Large intestine (tissue), 3 donors: ENCODE measurements at regions not wholly inside any gene's neighbourhood (a gene's known extent, or its start where the extent isn't known, plus 50 kb on each side); places are given as distances from the start of the nearest gene placed in this dataset.

ENCODE experiments used
- DNase-seq, 2 donors: peaks; one replicate each; pipeline versions ENCODE4 v3.0.0 to v3.0.0-alpha.2; 2013
- H3K27ac ChIP-seq: one replicate; pipeline ENCODE4 v1.5.1; 2013; ENCODE audit warnings: low read length
- H3K27me3 ChIP-seq: 2 replicates; pipeline ENCODE4 v1.6.1; 2013; ENCODE audit warnings: low read length; ENCODE audit not compliant: control insufficient read depth, insufficient read depth
- H3K36me3 ChIP-seq: 2 replicates; pipeline ENCODE4 v1.6.1; 2013; ENCODE audit warnings: low read length; ENCODE audit not compliant: control insufficient read depth, insufficient read depth
- H3K4me1 ChIP-seq: one replicate; pipeline ENCODE4 v1.6.1; 2013; ENCODE audit warnings: low read length; ENCODE audit not compliant: control insufficient read depth, insufficient read depth
- H3K4me3 ChIP-seq: one replicate; pipeline ENCODE4 v1.5.1; 2013; ENCODE audit warnings: low read length
- H3K9me3 ChIP-seq: one replicate; pipeline ENCODE4 v1.6.1; 2013; ENCODE audit warnings: mild to moderate bottlenecking, low read depth, low read length, moderate library complexity; ENCODE audit not compliant: control insufficient read depth
- WGBS: methylation state at CpG from one replicate; pipeline ENCODE4 v1.1.5; 2013; ENCODE audit warnings: low lambda C conversion rate; ENCODE audit not compliant: insufficient coverage; 5-methylcytosine and 5-hydroxymethylcytosine counted together

DNA sequence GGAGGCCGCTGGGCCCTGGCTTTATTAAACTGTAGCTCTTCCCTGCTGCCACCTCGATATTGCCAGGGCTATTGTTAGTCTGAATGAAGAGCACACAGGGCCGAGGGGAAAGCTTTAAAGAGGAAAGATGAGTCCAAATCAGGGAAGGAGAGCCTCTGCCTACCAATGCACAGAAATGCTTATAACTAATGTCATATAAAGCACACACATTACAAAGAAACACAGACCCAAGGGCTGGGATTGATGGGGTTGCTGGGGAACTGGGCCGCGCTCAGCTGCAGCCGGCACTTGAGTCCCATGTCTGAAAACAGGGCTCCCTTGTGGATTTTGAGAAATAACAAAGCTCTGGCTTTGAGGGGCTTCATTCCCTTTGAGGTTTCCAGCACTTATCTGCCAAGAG is 232.6 kb downstream of the CD83 start:
- Histone ChIP-seq H3K27me3 (no peaks in the 10 kb centered on the region), H3K4me3 (no peak overlapping the region), H3K4me1 (no peaks in the 10 kb centered on the region), H3K27ac (no peak overlapping the region), H3K9me3 (no peaks in the 10 kb centered on the region), H3K36me3 (no peaks in the 10 kb centered on the region)
- WGBS, result no CpG with 5 or more reads among the region's 6 CpGs
- DNase-seq, result no peak

DNA sequence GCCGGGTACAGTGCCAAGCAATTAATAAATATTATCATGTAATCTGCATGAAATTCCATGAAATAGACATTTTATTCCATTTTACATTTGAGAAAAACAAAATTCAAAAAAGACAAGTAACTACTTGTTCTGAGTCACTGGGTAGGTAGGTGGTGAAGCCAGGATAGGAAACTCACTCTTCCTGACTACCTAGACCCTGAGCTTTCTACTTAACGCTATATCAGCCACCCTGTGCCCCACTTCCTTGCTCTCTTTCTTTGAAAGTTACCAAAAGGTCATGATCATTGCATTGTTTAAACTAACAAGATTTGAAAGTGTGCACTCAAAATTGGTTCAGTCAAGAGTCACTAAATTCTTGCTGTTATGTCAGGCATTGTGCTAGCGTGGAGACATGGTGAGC is 235.7 kb downstream of the CD83 start:
- Histone ChIP-seq H3K36me3 (no peaks in the 10 kb centered on the region), H3K9me3 (no peaks in the 10 kb centered on the region), H3K27me3 (no peaks in the 10 kb centered on the region), H3K4me3 (no peak overlapping the region), H3K27ac (no peak overlapping the region), H3K4me1 (no peaks in the 10 kb centered on the region)
- WGBS, result no CpG with 5 or more reads among the region's 3 CpGs
- no peak for DNase-seq

DNA sequence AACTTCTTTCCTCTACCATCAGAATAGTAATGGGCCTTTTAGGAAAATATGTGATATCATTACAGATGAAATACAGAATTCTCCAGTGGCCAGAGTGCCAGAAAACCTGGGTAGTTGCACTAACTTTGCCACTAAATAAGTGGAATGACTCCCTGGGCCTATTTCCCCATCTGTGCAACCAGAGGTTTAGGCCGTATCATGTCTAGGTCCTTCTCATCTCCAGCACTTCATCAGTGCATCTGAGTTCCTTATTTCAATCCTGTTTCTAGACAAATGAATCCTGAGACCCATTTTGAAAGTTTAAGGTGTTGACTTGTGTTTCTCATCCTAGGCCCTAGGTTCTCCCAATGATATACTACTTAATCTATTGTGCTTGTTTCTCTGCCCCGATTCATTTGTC is 236.2 kb downstream of the CD83 start:
- H3K36me3 ChIP-seq, result no peaks in the 10 kb centered on the region
- H3K9me3 ChIP-seq, result no peaks in the 10 kb centered on the region
- H3K27ac ChIP-seq, result no peak overlapping the region
- no peaks in the 10 kb centered on the region for H3K4me1 ChIP-seq
- H3K27me3 ChIP-seq, result no peaks in the 10 kb centered on the region
- no peak overlapping the region for H3K4me3 ChIP-seq
- DNase-seq, result no peak
- WGBS, result 90% methylated on average over 1 of the region's 2 CpGs

DNA sequence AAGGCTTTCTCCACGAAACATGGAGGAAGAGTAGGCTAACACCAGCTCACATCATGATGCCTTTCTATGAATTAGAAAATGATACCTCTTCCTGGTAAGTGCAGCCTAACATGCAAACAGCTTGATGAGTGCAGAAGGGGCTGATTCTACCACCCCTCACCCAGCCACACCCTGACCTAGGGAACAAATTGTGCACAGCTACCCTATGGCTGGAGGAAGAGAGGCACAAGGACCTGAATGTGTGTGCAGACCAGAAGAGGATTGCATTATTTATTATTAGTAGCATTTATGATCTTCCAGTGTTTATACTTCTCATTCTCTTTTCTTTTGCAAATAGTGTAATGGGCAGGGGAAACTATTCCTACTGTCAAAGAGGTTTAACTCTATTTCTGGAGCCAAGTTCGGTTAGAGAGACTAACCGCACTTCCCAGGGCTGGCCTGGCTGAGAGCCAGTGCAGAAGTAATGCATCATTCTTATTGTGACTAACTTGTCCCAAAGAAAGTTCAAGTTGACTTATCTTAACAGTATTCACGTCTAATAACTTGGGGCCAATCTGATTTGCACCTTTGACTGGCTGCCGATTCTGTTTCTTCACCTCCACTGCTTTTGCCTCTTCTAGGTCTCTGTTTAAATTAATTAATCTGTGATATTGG is 237.5 kb downstream of the CD83 start:
- no peak overlapping the region for H3K4me3 ChIP-seq
- WGBS, result 68% methylated on average over 2 of the region's 5 CpGs
- no peak overlapping the region for H3K27ac ChIP-seq
- no peaks in the 10 kb centered on the region for H3K36me3 ChIP-seq
- H3K27me3 ChIP-seq, result no peaks in the 10 kb centered on the region
- no peaks in the 10 kb centered on the region for H3K9me3 ChIP-seq
- no peak for DNase-seq
- no peaks in the 10 kb centered on the region for H3K4me1 ChIP-seq

DNA sequence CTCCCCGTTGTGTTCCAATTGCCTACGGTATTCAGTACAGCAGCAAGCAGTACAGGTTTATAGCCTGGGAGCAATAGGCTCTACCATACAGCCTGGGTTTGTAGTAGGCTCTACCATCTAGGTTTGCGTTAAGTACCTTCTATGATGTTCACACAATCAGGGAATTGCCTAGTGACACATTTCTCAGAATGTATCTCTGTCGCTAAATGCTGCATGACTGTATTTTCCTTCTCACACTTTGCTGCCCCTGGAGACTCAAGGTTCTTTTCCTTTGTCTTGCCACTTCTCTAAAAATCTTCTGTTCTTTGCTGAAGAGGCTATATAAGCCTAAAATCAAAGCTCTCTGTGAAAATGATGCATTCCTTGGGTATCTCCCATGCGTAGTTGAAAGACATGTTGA is 241.9 kb downstream of the CD83 start:
- DNase-seq, result no peak
- WGBS, result 84% methylated on average over 2 of the region's 5 CpGs

DNA sequence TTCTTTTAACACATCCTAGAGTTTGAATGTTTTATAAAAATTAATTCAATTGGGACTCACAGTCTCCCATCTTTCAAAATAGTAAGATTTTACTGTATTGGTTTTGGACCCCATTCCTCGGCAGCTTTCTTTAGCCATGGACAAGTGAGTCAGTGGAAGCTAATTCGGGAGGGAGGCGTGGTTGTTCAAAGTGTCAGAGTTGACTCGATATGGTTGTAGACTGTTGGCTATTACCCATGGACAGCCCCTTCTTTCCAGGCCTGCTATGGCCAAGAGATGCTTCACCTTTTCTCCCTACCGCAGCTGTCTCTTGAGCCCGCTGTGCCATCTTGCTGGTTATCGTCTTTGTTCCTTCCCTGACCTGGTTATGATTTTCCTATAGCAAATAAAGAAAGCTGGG is 243.0 kb downstream of the CD83 start:
- H3K4me1 ChIP-seq, result no peaks in the 10 kb centered on the region
- H3K27ac ChIP-seq, result no peak overlapping the region
- no CpG with 5 or more reads among the region's 7 CpGs for WGBS

More for the DNA sequence above, 241.9 kb downstream of the CD83 start:
- Histone ChIP-seq H3K27me3 (no peaks in the 10 kb centered on the region), H3K36me3 (no peaks in the 10 kb centered on the region), H3K27ac (no peak overlapping the region), H3K4me3 (no peak overlapping the region), H3K4me1 (no peaks in the 10 kb centered on the region), H3K9me3 (no peaks in the 10 kb centered on the region)

DNA sequence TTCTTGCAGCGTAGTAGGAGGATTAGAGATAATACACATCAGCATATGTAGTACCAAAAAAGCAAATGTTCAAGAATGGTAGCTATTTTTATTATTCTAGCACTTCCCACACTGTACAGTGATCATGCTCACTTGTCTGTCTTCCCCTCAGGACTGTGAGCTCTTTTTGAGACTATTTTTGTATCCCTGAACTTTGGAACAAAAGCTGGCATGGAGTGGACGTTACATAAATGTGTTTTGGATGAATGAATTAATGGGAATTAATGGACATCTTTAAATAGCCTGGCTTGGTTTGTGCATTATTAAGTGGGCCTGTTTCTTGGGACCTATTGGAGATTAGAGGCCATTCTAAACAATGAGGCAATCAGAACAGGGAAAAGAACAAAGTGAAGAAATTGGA is 243.7 kb downstream of the CD83 start:
- H3K36me3 ChIP-seq, result no peaks in the 10 kb centered on the region
- WGBS, result 100% methylated on average over 1 of the region's 2 CpGs
- no peaks in the 10 kb centered on the region for H3K4me1 ChIP-seq
- no peak overlapping the region for H3K27ac ChIP-seq
- no peaks in the 10 kb centered on the region for H3K27me3 ChIP-seq
- DNase-seq, result no peak
- no peaks in the 10 kb centered on the region for H3K9me3 ChIP-seq
- H3K4me3 ChIP-seq, result no peak overlapping the region

More for the DNA sequence above, 243.0 kb downstream of the CD83 start:
- no peak for DNase-seq
- Histone ChIP-seq H3K36me3 (no peaks in the 10 kb centered on the region), H3K27me3 (no peaks in the 10 kb centered on the region), H3K4me3 (no peak overlapping the region), H3K9me3 (no peaks in the 10 kb centered on the region)

DNA sequence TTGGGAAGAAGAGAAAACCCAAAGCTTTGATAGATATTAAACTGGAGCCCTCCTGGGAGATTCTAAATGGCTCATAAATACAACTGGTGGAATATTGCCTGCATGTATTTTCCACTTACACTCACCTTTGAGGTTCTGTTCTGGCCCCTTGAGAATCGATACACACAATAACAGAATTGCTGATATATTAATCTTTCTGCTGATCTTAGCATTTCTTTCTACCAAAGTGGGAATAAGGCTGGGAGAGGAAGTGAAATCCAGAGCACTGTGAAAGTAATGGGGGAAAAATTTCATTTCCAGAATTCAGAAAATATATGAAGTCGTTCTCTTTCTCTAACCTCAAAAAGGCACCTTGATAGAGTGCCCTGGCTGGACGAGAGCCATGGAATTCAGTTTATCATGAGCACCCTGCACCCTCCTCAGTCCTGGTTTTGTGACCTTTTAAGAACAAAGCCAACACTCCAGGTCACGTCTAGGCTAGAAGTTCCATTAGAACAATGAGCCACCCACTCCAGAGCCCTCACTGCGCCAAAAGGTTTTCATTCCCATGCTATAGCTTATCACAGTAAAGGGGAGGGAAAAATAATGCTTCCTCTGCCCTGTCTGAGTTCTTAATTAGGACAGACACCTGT is 244.5 kb downstream of the CD83 start:
- Histone ChIP-seq H3K36me3 (no peaks in the 10 kb centered on the region), H3K27ac (no peak overlapping the region), H3K9me3 (no peaks in the 10 kb centered on the region), H3K27me3 (no peaks in the 10 kb centered on the region), H3K4me1 (no peaks in the 10 kb centered on the region), H3K4me3 (no peak overlapping the region)
- DNase-seq, result no peak
- WGBS, result 80% methylated on average over 1 of the region's 5 CpGs

DNA sequence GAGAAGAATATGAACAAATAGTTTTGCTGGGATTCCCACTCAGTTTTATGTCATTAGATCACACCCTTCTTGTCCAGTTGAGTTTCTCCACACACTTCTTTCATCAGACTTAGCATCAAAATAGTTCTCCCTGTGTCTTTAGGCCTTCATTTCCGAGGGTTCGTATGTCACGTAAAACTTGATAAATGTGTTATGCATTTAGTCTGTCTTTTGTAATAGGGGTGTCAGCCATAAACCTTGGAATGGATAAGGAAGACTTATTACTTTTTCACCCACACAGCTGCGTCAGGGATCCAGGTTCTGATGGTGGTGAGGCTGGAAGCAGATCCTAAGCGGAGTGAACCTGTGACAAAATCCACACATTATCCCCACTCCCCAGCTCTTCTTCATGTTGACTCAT is 246.8 kb downstream of the CD83 start:
- Histone ChIP-seq H3K27ac (no peak overlapping the region), H3K9me3 (no peaks in the 10 kb centered on the region), H3K4me1 (no peaks in the 10 kb centered on the region), H3K4me3 (no peak overlapping the region), H3K27me3 (no peaks in the 10 kb centered on the region), H3K36me3 (no peaks in the 10 kb centered on the region)
- no peak for DNase-seq
- WGBS, result no CpG with 5 or more reads among the region's 5 CpGs

DNA sequence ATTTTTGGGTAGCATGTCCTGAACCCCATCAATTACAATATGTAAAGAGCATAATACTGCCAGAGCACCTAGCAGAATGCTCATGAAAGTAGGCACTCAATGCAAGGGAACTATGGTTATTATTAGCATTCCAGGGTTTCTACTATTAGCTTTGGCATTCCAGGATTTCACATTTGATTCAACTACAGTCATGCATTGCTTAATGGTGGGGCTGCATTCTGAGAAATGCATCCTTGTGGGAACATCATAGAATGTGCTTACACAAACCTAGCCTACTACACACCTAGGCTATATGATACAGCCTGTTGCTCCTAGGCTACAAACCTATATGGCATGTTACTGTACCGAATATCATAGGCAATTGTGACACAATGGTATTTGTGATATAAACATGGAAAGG is 247.8 kb downstream of the CD83 start:
- Histone ChIP-seq H3K4me3 (no peak overlapping the region), H3K4me1 (no peaks in the 10 kb centered on the region), H3K27ac (no peak overlapping the region), H3K27me3 (no peaks in the 10 kb centered on the region), H3K36me3 (no peaks in the 10 kb centered on the region), H3K9me3 (no peaks in the 10 kb centered on the region)
- no CpG with 5 or more reads among the region's 1 CpG for WGBS
- DNase-seq, result no peak

DNA sequence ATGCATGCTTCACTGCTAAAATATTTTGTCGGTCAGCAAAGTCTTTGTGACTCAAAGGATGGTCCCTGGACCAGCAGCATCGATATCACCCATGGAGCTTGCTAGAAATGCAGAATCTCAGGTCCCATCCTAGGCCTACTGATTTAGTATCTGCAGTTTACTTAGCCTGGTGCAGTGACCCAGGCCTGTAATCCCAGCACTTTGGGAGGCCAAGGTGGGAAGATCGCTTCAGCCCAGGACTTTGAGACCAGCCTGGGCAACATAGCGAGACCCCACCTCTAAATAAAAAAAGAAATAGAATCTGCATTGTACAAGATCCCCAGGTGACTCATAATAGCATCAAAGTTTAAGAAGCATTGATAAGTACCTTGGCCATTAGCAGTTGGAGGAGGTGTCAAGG is 248.7 kb downstream of the CD83 start:
- no peaks in the 10 kb centered on the region for H3K27me3 ChIP-seq
- no peaks in the 10 kb centered on the region for H3K4me1 ChIP-seq
- no peak for DNase-seq
- H3K27ac ChIP-seq, result no peak overlapping the region
- WGBS, result 100% methylated on average over 1 of the region's 4 CpGs
- H3K36me3 ChIP-seq, result no peaks in the 10 kb centered on the region
- no peaks in the 10 kb centered on the region for H3K9me3 ChIP-seq
- H3K4me3 ChIP-seq, result no peak overlapping the region
